ENCODE measurements at regions not wholly inside any gene's neighbourhood (a gene's known extent, or its start where the extent isn't known, plus 50 kb on each side); places are given as distances from the start of the nearest gene placed in this dataset.

GRCh38 chr2:219962801-219963200 is 335.4 kb downstream of the SLC4A3 start:
- TF ChIP-seq, protein P1, sequence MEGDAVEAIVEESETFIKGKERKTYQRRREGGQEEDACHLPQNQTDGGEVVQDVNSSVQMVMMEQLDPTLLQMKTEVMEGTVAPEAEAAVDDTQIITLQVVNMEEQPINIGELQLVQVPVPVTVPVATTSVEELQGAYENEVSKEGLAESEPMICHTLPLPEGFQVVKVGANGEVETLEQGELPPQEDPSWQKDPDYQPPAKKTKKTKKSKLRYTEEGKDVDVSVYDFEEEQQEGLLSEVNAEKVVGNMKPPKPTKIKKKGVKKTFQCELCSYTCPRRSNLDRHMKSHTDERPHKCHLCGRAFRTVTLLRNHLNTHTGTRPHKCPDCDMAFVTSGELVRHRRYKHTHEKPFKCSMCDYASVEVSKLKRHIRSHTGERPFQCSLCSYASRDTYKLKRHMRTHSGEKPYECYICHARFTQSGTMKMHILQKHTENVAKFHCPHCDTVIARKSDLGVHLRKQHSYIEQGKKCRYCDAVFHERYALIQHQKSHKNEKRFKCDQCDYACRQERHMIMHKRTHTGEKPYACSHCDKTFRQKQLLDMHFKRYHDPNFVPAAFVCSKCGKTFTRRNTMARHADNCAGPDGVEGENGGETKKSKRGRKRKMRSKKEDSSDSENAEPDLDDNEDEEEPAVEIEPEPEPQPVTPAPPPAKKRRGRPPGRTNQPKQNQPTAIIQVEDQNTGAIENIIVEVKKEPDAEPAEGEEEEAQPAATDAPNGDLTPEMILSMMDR (IDR thresholded peaks at IDR 0.05; ENCODE audit: insufficient read depth, low read depth, low read length) = no peak
- no peak for TF ChIP-seq EZH2 (IDR thresholded peaks at IDR 0.05; ENCODE audit: insufficient read depth, low read length)
